EH (cell line): ENCODE measurements at regions not wholly inside any gene's neighbourhood (a gene's known extent, or its start where the extent isn't known, plus 50 kb on each side); places are given as distances from the start of the nearest gene placed in this dataset.
A peak's percentile ranks its signal among the peaks of the same experiment; 100 is the strongest.

Experiments used
- DNase-seq: peaks from one replicate; pipeline ENCODE4 v3.0.0-alpha.2; 2015; ENCODE audit warnings: low read depth

GRCh38 chr2:67838205-67838604 lies 224.6 kb downstream of the C1D start:
- no peak for DNase-seq

- peak; percentile 63 for DNase-seq
Observed at GRCh38 chr2:67839242-67839641, 223.6 kb downstream of the C1D start.

DNA sequence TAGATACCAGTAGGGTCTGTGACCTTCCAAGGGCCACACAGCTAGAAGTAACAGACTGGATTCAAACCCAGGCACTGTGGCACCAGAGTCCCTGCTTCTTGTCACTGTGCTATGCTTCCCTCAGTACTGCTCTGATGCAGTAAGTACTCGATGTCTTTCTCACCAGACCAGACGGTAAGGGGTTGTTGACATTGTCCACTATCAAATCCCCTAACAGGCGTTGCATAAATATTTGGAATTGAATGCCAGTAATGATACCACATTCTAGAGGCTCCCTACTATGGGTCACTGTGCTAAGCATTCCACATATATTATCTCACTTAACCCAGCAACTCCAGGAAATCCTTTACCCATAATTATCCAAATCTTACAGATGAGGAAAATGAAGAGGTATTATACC lies 223.1 kb downstream of the C1D start:
- peak; percentile 68 for DNase-seq

GRCh38 chr2:67840460-67841068 lies 222.2 kb downstream of the C1D start:
- peak; percentile 79 for DNase-seq

DNA sequence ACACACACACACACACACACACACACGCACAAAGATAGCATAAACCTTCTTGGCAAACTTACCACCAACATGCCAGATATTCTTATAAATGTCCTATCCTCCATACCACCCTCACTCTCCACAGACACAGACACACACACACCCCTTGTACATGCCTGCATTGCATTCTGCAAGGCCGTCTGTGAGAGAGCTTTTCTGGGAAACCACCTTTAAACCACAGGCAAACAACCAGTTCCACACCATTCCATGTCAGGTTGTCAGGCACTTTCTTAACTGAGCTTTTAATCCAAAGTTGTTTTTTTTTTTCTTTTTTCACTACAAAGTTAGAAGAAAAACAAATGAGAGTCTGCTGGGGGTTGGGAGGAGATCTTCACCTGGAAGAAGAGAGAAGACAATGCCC lies 221.1 kb downstream of the C1D start:
- no peak for DNase-seq

DNA sequence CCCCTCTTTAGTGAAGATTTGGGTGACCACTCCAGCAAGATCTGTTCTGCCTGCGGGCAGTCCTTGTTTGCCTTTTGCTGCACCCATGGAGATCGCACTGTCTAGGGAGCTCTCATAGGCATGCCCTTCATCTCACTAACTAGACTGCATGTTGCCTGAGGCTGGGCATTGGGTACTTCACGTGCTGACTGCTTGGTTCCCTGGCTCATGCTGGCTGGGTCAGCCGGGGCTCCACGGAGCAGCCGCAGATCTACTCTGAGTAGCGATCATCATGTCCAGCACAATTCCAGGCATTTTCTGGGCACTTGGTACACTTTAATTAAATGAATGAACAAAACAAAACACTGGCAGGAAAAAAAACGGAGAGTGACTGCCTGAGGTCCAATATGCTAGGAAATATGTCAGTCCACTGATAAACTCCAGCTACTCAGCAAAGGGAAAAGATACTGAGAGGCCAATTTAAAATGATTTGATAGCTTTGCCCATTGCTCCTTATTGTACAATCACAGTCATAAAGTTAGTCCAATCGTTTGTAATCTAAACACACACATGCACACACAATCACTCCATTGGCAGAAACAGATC lies 220.3 kb downstream of the C1D start:
- DNase-seq, result no peak

GRCh38 chr2:67844024-67844540 lies 218.7 kb downstream of the C1D start:
- DNase-seq, result no peak

DNA sequence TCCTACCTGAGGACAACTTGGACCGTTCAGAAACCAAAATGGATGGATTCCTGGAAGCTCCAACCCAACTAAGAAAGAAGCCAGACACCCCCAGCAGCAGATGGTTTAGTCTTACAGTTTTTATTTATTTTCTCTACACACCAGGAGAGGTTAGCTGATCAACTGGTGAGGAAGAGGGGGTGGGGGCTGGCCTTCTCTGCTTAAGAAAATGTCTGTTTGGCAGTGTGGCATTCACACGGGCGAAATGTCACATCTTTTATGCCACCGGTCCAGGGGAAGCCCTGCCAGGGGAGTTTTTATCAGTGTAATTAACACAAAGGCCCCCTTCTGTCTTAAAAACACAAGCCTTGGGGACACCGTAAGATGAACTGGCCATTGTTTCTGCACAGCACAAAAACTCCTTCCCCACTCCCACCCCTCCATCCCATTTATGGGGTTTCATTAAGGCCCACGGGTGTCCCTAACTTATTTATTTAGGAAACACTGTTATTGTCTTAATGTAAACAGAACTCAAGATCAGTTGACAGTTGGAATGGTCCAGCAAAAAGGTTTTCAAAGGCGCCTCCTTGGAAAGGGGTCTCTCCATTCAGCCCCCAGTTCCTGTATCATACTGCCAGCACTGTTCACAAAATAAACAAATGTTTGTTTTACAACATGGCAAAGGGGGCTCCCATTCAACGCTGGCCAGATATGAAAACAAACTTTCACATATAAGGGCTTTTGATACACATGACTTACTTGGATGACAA lies 217.0 kb downstream of the C1D start:
- DNase-seq, result no peak

DNA sequence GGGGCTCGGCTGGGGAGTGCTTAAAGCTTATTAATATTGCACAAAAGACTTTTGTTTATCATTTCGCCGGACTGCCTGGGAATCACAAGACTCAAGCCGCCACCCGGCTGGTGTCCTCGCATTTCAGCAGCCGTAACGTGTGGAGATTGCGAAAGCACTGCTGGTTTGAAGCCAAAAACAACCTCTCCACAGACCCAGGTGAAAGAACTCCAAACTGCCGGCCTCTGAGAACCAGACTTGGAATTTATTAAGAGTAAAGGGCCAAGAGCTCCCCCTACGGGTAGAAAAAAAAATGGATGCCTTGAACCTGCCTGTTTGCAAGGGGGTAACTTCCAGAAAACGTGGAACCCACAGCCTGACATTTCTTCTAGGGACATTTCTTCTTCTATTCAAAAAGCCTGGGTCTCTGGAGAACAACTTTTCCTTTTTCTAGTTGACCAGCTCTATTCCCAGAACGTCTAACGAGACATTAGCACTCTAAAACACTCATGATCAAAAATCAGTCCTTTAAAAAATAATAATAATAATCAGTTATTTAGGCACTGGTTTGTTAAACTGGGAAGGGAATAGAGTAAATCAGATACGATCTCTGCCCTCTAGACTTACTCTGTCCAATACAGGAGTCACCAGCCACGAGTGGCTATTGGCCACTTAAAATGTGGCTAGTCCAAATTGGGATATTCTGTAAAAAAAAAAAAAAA lies 216.3 kb downstream of the C1D start:
- DNase-seq, result peak; percentile 91

DNA sequence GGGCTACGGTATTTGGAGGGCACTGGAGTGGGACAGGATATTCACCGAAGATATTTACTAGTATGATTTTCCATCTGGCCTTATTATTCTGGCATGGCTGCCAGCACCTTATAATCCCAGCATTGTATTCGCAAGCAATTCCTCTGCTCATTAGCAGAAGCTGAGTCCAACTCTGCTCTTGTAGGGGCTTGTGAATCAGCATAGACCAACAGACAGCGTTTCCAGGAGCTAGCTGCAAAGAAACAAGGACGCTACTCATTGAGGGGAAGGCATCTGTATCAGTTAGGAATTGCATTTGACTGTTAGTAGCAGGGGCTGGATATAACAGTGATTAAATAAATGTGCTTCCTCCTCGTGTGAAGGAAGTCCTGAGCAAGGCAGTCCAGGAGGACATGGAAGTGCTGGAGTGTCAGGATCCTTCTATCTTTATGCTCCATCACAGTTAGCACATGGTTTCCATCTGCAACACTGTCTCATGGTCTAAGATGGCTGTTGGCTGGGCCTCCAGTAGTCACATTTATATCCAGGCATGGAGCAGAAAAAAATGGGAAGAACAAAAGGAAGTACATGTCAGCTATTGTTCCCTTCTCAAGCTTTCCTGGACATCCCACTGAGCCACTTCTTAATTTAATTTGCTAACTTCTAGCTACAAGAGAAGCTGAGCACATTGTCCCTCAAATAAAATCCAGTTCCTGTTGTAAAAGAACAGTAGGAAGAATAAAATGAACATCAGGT lies 214.1 kb downstream of the C1D start:
- no peak for DNase-seq

GRCh38 chr2:67851016-67851415 lies 211.8 kb downstream of the C1D start:
- peak; percentile 44 for DNase-seq

- no peak for DNase-seq
Observed at GRCh38 chr2:67851956-67852824, 210.6 kb downstream of the C1D start.

DNA sequence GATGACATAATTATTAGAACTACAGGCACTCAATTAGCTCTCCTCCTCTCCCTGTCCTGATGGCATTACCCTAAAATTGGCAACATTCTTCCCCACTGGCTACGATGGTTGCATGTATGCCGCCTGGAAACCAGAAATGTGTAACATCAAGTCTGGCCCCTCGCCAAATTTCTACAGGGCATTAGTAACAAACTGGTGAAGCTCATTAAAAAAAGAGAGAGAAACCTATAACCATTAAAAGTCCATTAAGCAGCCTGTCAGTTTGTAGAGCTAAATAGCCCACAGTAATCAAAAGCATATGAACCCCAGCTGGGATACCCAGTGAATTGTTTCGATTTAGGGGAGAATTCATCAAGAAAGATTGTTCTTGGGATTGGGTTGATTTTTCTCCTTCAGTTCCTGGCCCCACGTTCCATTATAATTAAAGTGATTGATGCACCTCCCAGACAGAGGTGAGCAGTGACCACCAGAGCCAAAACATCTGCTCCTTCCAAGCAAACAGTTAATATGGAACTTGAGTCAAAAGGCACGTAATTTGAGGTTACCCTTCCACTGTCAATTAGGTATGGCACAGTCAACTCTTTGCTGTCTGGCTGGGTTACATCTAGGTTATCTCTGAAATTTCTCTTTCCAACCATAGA lies 208.6 kb downstream of the C1D start:
- DNase-seq, result peak; percentile 78

- DNase-seq, result no peak
Observed at GRCh38 chr2:67854798-67855197, 208.0 kb downstream of the C1D start.

- no peak for DNase-seq
Observed at GRCh38 chr2:67856866-67857265, 205.9 kb downstream of the C1D start.

DNA sequence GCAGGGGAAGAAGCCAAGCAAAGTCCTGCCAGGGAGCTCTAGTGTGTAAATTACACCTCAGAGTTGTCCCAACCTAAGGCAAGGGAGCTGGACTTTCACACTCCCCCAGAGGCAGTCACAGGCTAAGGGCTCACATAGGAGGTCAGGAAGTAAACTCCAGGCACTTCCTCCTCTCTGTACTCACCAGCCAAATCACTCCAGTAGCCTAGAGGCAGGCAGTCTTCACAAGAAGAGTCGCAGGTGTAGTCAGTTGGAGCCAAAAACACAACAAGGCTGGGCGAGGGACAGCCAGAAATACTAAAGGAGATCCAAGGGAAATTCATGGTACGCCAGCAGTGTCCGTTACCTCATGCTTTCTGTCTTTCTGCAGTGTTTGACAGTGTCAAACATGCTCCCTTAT lies 205.0 kb downstream of the C1D start:
- no peak for DNase-seq

- DNase-seq, result no peak
Observed at GRCh38 chr2:67858886-67859285, 203.9 kb downstream of the C1D start.

DNA sequence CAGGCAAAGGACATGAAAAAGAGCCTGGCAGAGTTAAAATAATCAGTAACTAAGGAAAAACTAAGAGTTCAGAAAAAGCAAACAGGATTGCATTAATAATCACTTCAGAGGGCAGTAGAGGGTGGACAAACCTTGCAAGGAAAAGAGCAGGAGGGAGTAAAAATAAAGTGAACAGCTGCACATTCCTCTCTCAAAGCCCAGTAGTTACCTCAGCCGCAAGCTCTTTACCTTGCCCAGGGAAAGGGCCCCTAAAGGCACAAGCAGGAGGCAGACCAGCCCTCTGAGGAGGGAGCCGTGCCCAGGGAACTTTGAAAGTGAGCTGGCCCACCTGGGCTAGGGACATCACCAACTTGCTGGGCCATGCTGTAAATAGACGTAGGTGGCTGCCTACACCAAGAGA lies 196.9 kb downstream of the C1D start:
- DNase-seq, result no peak

- DNase-seq, result peak; percentile 77
Observed at GRCh38 chr2:67867735-67868134, 195.1 kb downstream of the C1D start.

GRCh38 chr2:67871686-67872412 lies 191.0 kb downstream of the C1D start:
- peak; percentile 99 for DNase-seq
